GM12878 (cell line): ENCODE measurements at regions not wholly inside any gene's neighbourhood (a gene's known extent, or its start where the extent isn't known, plus 50 kb on each side); places are given as distances from the start of the nearest gene placed in this dataset.

Experiments used
- ATAC-seq: fragments of 200-7000 bp; cut with Tn5 transposase; 3 replicates; pipeline ENCODE4 v1.9.1; 2020; ENCODE audit warnings: mild to moderate bottlenecking, moderate library complexity
- BruUV-seq: library from RNA; stranded (reverse); fragments of 400-500 nt; replicated peaks from 2 replicates; lab custom pipeline; 2021; lab: Mats Ljungman, UMichigan
- CTCF ChIA-PET: fragments of 300-600 bp; sonication (Branson Sonifier 250); formaldehyde crosslinking; extraction: SDS; loops from one replicate; lab custom pipeline; 2021; ENCODE audit warnings: inconsistent platforms; lab: Yijun Ruan, JAX
- POLR2A ChIA-PET: fragments of 350-600 bp; formaldehyde crosslinking; extraction: SDS; loops from one replicate; lab custom pipeline; 2021; ENCODE audit warnings: inconsistent platforms; lab: Charles Lee
- RAD21 ChIA-PET: fragments of 300-600 bp; sonication (Branson Sonifier 250); formaldehyde crosslinking; loops from one replicate; lab custom pipeline; 2023; ENCODE audit warnings: antibody characterized with exemption; ENCODE audit not compliant: unreplicated experiment; lab: Charles Lee
- SMC1A ChIA-PET: fragments of 300-600 bp; sonication (Branson Sonifier 250); formaldehyde crosslinking; loops from one replicate; lab custom pipeline; 2023; ENCODE audit not compliant: unreplicated experiment, uncharacterized antibody; lab: Charles Lee
- DNase-seq: peaks from one replicate; pipeline ENCODE4 v3.0.0-alpha.2; 2011; ENCODE audit warnings: low read depth, low spot score
- FAIRE-seq: peaks from 3 replicates; lab custom pipeline; 2011; peaks lifted over from hg19 to GRCh38; lab: Jason Lieb, UNC
- H2AFZ ChIP-seq: 2 replicates; pipeline ENCODE4 v1.6.0; 2011; ENCODE audit warnings: low read depth, low read length, control low read depth; ENCODE audit not compliant: control insufficient read depth
- H3K27ac ChIP-seq: 2 replicates; pipeline ENCODE4 v1.5.1; 2011; ENCODE audit warnings: control low read depth; ENCODE audit not compliant: control insufficient read depth, insufficient read depth
- H3K27me3 ChIP-seq, 2 experiments: replicated peaks in 1 of 2; 2 replicates each; pipeline versions ENCODE4 v1.6.0 to v1.6.1; 2011; ENCODE audit warnings: low read length in 1 of 2; ENCODE audit not compliant: control insufficient read depth in 2 of 2, insufficient read depth in 2 of 2
- H3K36me3 ChIP-seq, 2 experiments: 2 replicates each; pipeline ENCODE4 v1.5.1; 2011; ENCODE audit warnings: low read length in 1 of 2; ENCODE audit not compliant: control insufficient read depth in 2 of 2, insufficient read depth in 2 of 2
- H3K4me1 ChIP-seq: 2 replicates; pipeline ENCODE4 v1.6.1; 2011; ENCODE audit warnings: mild to moderate bottlenecking, low read length, moderate library complexity, mixed read lengths; ENCODE audit not compliant: control insufficient read depth, insufficient read depth
- H3K4me2 ChIP-seq: 2 replicates; pipeline ENCODE4 v1.6.0; 2011; ENCODE audit warnings: control low read depth; ENCODE audit not compliant: control insufficient read depth, insufficient read depth
- H3K4me3 ChIP-seq: fragments of 200-600 bp; sonication (generic); 2 replicates; pipeline ENCODE4 v1.5.1; 2016
- H3K79me2 ChIP-seq: 2 replicates; pipeline ENCODE4 v1.6.0; 2011; ENCODE audit warnings: low read length; ENCODE audit not compliant: control insufficient read depth, insufficient read depth
- H3K9ac ChIP-seq: 2 replicates; pipeline ENCODE4 v1.8.0; 2011; ENCODE audit warnings: low read length, control low read depth, mixed read lengths; ENCODE audit not compliant: control insufficient read depth, insufficient read depth
- H3K9me3 ChIP-seq: replicated peaks from 3 replicates; pipeline ENCODE4 v1.5.1; 2011; ENCODE audit warnings: mild to moderate bottlenecking, low read length; ENCODE audit not compliant: control insufficient read depth, insufficient read depth
- H4K20me1 ChIP-seq: 2 replicates; pipeline ENCODE4 v1.6.0; 2011; ENCODE audit not compliant: control insufficient read depth, insufficient read depth
- BCL11A ChIP-seq: IDR thresholded peaks from 2 replicates; pipeline ENCODE4 v1.6.1; 2011; ENCODE audit warnings: low read depth, low read length
- BMI1 ChIP-seq: fragments of 450-650 bp; IDR thresholded peaks from 2 replicates; pipeline ENCODE4 v1.6.1; 2016; ENCODE audit warnings: mild to moderate bottlenecking, moderate library complexity, borderline replicate concordance
- EED ChIP-seq: sonication (generic); IDR thresholded peaks from 2 replicates; pipeline ENCODE4 v1.6.1; 2016; ENCODE audit warnings: antibody characterized with exemption, low read depth
- NR2F1 ChIP-seq: fragments of 450-650 bp; conservative IDR thresholded peaks from 2 replicates; pipeline ENCODE4 v1.6.1; 2017; ENCODE audit warnings: mild to moderate bottlenecking
- POLR2AphosphoS2 ChIP-seq: IDR thresholded peaks from 2 replicates; pipeline ENCODE4 v1.6.1; 2011; ENCODE audit warnings: low read depth, mild to moderate bottlenecking, low read length, improper control_type of control experiment, moderate library complexity
- POU2F2 ChIP-seq: IDR thresholded peaks from 3 replicates; pipeline ENCODE4 v1.6.1; 2011; ENCODE audit warnings: low read depth, mild to moderate bottlenecking, low read length, borderline replicate concordance
- RCOR1 ChIP-seq: conservative IDR thresholded peaks from 2 replicates; pipeline ENCODE4 v1.6.1; 2012; ENCODE audit warnings: low read depth, low read length, improper control_type of control experiment
- SIN3A ChIP-seq: IDR thresholded peaks from 2 replicates; pipeline ENCODE4 v1.6.1; 2012; ENCODE audit warnings: low read depth, low read length, improper control_type of control experiment
- TCF3 ChIP-seq: IDR thresholded peaks from 2 replicates; pipeline ENCODE4 v1.6.1; 2012; ENCODE audit warnings: low read depth, mild to moderate bottlenecking, low read length, borderline replicate concordance; ENCODE audit not compliant: insufficient read depth
- YY1 ChIP-seq: IDR thresholded peaks from 2 replicates; pipeline ENCODE4 v1.6.1; 2011; ENCODE audit warnings: low read depth, mild to moderate bottlenecking, low read length
- WGBS: methylation state at CpG from one replicate; pipeline ENCODE4 v1.1.6; 2016; ENCODE audit warnings: low lambda C conversion rate; ENCODE audit not compliant: insufficient replicate concordance, insufficient coverage; ENCODE audit errors: missing lambda C conversion rate; 5-methylcytosine and 5-hydroxymethylcytosine counted together
- in situ Hi-C: fragments of 300-500 bp; cut with MboI; formaldehyde crosslinking; loops from 9 replicates; pipeline ENCODE4 v1.14.3; 2018; ENCODE audit warnings: mixed read lengths
- intact Hi-C: fragments of 100-400 bp; cut with micrococcal nuclease; formaldehyde crosslinking; loops from one replicate; pipeline ENCODE4 v1.14.2; 2022; ENCODE audit not compliant: unreplicated experiment

DNA sequence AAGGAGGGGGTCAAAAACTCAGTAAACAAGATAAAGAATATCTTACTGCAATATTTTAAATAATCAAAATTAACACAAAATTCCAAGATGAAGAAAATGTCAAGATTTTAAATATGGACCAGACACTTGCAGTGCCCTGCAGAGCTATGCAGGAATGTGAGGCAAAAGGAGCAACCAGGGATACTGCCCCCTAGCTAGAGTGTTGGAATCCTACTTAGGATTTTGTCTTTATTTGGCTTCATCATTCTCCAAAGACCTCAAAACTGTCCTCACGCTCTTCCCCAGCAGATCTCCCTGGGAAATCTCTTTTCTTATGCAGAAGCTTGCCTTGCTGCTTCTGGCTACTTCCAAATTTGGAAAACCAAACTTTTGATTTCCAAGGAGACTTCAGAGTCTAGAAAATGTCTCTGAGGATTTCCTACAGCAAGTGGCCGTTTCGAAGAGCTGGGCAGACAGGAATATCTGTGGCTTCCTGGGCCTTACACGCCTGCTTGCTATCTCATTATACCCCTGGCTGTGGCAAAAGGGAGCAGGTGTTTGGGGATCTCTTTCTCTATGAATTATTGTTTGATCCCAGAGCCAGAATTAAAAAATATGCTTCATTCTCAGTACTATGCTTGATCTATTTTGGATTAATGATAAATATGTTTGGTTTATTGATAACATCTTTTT is 232.2 kb upstream of the BMPER start:
- no peaks in the 10 kb centered on the region for H4K20me1 ChIP-seq
- H3K4me1 ChIP-seq: peaks cover 3% of the 10 kb centered on the region; the same call in 1 of the 2 replicates
- BruUV-seq: no TSS peak
- no peaks in the 10 kb centered on the region for H3K9me3 ChIP-seq
- ChIA-PET SMC1A (interaction anchor here (1.0 to 2.6 kb wide), 6 partner anchors 10 to 213 kb away, joined by 3 to 12 read pairs (median 5); no protein-coding TSS in a partner anchor), CTCF (interaction anchor here (0.8 to 3.8 kb wide), 5 partner anchors 25 to 260 kb away, joined by 3 to 23 read pairs (median 5); no protein-coding TSS in a partner anchor), POLR2A (interaction anchor here (1.1 kb wide), 1 partner anchor 26 kb away, joined by 3 read pairs; no protein-coding TSS in a partner anchor), RAD21 (interaction anchor here (0.9 kb wide), 1 partner anchor 214 kb away, joined by 3 read pairs; no protein-coding TSS in a partner anchor)
- H3K4me3 ChIP-seq: no peak overlapping the region
- H3K27ac ChIP-seq: no peak overlapping the region
- no peak overlapping the region for H3K9ac ChIP-seq
- no peak overlapping the region for H2AFZ ChIP-seq
- no peaks in the 10 kb centered on the region for H3K79me2 ChIP-seq
- TF ChIP-seq BMI1 (no peak), EED (no peak), RCOR1 (no peak), TCF3 (no peak), NR2F1 (no peak), YY1 (no peak), POU2F2 (no peak), POLR2AphosphoS2 (no peak), BCL11A (no peak), SIN3A (no peak)
- in situ Hi-C loops (no loop called here), intact Hi-C loops (no loop called here)
- no peaks in the 10 kb centered on the region for H3K27me3 ChIP-seq
- WGBS: 55% methylated on average over 4 of the region's 4 CpGs
- DNase-seq: no peak
- FAIRE-seq: no peak
- H3K4me2 ChIP-seq: no peak overlapping the region
- no peak for ATAC-seq
- no peaks in the 10 kb centered on the region for H3K36me3 ChIP-seq
